ENCODE measurements at regions not wholly inside any gene's neighbourhood (a gene's known extent, or its start where the extent isn't known, plus 50 kb on each side); places are given as distances from the start of the nearest gene placed in this dataset.

DNA sequence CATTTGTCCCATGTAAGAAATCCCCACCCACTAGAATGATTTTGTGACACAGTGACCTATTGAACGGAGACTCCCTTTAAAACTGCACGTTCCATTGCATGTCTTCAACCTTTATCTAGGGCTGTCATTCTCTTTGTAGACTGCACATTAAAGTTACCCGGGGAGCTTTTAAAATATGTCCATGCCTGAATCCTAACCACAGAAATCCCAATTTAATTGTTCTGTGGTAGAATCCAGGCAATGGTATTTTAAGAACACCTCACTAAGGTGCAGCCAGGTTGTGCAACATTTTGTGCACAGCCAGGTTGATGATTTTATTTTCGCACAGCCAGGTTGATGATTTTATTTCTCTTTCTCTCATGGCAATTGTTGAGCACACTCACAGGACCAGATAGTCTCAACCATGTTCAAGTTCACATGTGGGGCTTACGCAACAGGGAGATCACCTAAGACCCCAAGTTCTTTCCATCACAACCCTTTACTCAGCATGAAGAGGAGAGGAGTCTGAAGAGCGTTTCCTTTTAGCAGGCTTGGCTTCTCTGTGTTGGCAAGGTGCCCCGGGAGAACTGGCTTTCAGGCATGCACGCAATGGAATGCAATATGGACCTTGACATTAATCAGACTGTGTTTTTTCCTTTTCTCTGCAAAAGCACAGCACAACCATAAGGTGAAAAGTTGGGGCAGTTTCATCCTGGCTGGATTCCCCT, 467.3 kb upstream of the ETAA1 start:
- peak in 1 of 3 donors; percentile 51 for DNase-seq (ENCODE audit: low read depth in 3 of 3, low spot score in 2 of 3)

DNA sequence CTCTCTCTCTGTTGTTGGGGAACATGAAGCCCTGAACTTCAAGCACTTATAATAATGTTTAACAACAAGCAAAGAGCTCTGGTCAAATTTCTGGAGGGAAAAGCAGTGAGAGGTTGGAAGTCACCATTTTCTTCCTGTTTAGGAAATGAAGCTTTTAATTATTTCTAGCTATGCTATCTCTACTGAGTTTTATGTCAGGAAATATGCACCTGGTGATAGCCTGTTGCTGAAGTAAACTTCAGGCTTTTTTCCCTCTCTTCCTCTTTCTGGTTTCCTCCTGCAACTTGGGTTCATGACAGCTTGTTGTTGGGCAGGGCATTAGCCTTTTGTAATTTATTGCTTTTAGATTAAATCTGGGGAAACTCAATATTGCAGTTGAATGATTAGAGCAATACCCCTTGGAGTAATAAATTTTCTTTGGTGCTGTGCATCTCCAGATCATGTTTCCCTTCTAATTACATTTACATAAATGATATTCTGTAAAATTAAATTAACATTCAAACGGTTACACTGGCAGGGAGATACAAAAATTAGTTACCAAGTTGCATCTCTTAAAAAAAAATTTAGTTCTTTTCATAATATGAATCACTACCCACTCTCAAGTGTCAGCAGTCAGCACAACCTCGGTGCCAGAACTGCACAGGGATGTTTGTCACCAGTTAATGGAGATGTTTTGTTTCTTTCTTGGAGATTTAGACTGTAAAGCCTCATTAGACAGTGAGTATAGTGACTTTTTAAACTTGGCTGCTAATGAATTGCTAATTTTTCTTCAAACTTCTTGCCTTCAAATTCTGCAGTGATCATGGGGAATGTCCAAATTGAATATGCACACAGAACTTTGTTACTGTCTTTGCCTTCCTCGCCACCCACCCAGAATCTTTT, 466.6 kb upstream of the ETAA1 start:
- peak in 1 of 3 donors; percentile 56 for DNase-seq (ENCODE audit: low read depth in 3 of 3, low spot score in 2 of 3)

DNA sequence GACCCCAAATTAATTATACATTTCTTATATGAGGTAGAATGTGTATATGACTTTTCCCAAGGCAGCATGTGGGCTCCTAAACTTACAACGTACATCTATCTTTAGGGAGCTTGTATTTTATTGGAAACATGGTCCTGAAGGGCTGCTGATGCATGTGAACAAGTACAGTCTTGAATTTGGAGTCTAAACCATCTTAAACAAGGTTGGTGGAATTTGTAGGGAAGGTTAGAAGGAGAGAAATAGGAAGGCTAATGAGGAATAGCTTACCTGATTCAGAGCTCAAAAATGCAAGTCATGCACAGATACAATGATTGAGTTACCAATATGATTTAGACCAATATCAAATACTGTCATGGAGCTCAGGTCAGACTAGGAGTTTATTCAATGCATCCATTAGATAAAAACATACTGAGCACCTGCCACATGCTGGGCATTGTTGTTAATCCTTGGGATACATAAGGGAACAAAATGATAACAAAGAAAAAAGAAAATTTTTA, 458.6 kb upstream of the ETAA1 start:
- no peak for DNase-seq (ENCODE audit: low read depth in 3 of 3, low spot score in 2 of 3)

DNA sequence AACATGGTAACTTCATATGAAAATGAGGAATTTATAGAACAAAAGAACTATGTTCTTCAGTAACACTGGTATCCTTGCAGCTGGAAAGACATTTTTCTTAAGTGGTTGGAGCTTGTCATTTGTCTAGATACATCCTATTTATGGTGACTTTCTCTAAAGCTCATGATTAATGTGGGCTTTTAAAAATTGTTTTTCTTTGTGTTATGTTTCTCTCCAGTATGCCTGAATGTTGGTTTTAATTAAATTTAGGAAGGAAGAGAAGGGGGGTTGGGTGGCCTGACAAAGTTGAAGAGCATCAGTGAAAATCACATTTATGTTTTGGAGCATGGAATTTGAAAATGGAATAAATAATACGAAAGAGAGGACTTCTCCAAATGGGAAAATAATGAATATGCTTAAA, 457.1 kb upstream of the ETAA1 start:
- DNase-seq (ENCODE audit: low read depth in 3 of 3, low spot score in 2 of 3): no peak

DNA sequence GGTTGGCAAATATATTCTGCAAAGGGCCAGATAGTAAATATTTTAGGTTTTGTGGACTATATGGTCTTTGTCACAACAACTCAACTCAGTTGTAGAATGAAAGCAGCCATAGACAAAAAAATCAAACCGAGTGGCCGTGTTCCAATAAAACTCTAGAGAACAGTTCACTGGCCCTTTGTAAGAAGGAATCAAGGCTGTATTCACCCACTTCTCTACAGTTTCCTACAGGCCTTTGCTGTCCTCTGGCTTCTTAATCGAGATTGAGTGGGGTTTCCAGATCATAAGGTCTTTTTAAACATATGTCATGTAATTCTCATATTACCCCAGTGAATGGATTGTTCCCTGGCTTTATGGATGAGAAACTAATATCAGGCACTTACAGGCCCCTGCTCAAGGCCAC, 448.9 kb upstream of the ETAA1 start:
- DNase-seq (ENCODE audit: low read depth in 3 of 3, low spot score in 2 of 3): no peak

DNA sequence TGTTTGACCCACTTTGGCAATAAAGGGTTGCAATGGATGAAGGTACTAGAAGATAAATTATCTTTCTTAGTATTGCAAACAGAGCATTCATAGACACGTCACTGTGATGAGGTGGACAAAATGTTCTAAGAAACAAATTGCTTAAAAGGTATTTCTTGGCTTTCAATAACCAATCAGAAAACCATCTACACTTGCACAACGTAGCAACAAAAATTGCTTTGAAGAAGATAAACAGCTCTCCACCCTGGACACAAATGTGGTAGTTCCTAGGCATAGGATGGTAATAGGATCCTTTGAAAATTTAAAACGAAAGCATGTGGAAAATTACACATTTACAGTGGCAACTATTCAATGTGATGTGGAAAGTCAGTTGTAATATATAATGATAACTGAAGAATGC, 439.9 kb upstream of the ETAA1 start:
- no peak for DNase-seq (ENCODE audit: low read depth in 3 of 3, low spot score in 2 of 3)

DNA sequence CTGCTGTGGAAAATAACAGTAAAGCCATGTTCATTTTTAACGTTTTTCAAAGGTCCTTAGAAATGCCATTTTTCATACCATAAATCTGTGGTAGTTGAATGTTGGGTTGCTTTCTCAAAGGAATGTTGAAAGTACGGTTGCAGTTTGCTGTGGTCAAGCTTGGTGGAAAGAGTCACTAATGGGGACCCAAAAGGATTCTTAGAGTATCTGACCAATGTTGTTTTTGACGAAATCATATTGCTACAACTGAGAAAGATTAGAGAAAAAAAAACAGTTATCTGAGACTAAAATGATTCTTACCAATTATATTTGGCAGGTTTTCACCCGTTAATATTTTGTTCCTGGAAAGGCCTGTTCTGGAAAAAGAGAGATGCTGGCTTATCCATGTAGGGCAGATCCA, 439.5 kb upstream of the ETAA1 start:
- no peak for DNase-seq (ENCODE audit: low read depth in 3 of 3, low spot score in 2 of 3)

DNA sequence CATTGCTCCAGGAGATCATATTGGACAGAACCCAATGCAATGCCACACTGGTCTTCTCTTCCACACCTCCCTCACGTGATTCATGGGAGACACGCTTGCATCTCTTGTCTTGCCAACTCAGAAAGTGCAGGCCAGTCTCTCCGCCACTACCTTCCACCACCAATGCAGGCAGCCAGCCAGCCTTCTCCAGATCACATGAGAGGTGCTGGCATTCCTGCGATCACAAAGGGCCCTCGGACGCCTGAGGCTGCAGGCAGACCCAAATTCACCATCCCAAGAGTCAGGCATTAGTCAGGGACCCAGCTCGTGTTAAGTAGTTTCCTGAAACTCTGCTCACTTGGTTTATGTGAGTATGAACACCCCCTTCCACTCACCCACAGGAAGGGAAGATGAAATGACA, 437.0 kb upstream of the ETAA1 start:
- no peak for DNase-seq (ENCODE audit: low read depth in 3 of 3, low spot score in 2 of 3)

DNA sequence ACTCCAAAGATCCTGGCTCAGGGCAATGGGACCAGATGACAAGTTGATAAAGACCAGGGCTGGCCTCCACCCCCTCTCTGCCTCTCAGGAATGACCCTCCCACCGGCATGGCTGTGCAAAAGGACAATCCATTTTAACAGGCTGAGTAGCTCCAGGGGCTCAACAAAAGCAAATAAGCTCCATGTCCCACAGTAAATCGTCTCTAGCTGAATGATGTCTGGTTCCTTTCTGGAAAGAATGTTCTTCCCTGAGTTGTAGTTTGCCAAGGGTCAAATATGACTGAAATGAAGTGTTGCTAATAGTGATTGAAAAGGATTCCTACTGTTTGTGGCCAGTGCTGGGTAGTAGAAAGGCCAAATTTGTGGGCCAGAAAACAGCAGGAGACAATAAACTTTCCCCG, 434.4 kb upstream of the ETAA1 start:
- no peak for DNase-seq (ENCODE audit: low read depth in 3 of 3, low spot score in 2 of 3)

DNA sequence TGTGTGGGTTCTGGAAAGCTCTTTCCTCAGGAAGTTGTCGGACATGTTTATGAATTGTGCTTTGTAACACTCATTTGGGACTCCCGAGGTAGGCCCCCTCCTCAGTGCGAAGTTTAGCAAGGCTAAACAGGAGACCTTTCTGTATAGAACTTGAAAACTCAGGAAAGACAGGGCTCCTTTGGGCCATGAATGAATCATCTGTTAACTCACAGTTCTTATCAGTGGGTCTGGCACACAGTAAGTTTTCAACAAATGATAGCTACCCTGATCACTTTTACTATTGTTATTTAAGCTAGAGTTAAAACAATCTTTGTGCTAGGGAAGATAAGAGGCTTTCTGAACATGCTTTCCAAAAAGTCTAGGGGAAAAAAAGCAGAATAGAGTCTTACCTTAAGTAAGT, 430.5 kb upstream of the ETAA1 start:
- no peak for DNase-seq (ENCODE audit: low read depth in 3 of 3, low spot score in 2 of 3)

DNA sequence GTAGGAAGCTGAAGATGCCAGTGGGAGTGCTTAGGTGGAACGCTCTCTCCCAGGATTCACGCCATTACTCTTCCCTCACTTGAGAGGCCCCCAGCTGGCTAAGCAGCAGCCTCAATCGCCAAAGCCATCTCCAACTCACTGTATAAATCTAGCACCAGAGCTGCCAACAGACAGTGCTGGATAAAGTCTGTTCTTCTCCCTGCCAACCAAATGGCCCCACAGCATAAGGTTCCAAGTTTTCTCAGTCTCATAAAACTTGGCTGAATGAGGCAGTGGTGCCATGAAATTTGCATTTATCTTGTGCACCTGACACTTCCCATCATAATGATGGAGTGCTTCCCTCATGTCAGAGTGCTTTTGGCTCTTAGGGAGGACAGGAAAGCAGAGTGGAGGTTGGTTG, 428.2 kb upstream of the ETAA1 start:
- DNase-seq (ENCODE audit: low read depth in 3 of 3, low spot score in 2 of 3): no peak

DNA sequence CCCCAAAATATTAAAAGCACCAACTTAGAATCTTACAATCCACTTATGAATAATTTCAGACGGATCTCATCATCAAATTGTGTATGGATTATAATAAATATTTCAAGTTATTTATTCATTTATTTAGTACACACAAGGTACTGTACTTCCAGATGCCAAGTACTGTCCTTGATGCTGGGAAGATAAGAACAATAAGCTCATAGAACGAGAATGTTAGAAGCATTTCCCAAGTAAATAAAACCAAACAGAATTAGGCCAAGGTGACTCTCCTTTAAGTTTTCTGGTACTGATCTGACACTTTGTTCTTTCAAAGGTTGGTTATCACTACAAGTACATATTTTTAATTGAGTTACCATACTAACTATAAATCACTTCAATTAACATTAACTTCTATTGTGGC, 416.1 kb upstream of the ETAA1 start:
- DNase-seq (ENCODE audit: low read depth in 3 of 3, low spot score in 2 of 3): no peak

DNA sequence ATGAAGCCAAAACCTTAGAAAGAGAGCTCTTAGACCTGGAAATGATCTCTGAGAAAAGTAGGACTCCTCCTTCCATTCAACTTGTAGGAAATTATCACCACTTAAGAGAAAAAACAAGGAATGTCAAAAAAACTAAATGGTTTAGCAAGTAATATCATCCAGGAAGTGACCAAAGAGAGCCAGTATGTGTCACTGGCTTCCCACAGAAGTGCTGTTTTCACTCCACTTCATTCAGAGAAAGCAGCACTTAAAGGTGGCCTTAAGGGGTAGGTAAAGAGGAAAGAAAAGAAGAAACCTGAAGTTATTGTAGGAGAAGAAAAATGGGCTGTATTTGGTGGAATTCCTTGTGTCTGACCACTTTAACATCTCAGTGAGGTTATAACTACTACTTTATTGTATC, 414.4 kb upstream of the ETAA1 start:
- no peak for DNase-seq (ENCODE audit: low read depth in 3 of 3, low spot score in 2 of 3)

DNA sequence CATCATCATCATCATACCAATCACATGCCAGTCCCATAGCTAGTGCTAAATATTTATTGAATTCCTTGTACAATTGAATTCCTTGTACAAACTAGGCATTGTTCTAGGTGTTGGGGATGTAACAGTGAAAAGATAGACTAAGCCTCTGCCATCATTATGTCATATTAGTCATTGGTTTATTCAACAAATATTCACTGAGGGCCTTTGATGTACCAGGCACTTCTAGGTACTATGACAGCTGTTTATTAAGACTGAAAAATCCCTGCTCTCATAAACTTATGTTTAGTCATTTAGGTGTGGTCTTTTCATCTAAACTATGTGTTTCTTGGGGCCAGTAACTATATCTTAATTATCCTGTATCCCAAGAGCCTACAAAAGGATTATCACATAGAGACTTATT, 412.3 kb upstream of the ETAA1 start:
- DNase-seq (ENCODE audit: low read depth in 3 of 3, low spot score in 2 of 3): no peak

DNA sequence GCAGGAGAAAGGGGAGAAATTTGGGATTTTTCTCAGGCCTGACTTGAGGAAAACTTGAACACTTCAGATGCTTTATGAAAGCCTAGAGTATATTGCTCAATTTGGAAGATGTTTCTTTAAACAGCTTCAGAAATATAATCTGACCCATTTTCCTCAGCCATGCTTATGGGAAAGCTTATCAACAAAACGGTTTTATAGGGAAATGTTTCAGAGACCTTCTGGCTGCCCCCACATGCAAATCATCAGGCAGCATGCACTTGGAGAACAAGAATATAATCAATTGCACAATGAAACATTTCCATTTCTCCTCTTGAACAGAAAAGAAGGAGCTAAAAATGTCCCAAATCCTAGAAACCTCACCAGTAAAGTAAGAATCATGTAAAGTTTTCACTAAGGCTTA, 411.2 kb upstream of the ETAA1 start:
- no peak for DNase-seq (ENCODE audit: low read depth in 3 of 3, low spot score in 2 of 3)

DNA sequence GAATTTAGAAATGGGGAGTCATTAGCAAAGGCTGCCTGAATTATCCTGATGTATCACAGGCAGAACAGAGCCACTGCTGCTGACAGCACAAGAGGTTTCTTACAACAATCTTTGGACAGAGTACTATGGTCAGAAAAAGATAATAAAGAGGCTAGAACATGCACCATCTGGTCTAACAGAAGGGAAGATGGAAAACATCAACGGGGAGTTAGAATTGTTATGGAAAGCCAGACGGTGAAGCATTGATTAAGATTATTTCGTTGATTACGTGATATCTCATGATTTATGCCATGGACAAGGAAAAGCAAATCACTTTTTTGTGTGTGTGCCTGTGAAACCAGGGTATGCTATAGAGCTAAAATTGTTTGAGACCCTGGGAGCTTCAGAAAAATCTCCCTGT, 409.4 kb upstream of the ETAA1 start:
- DNase-seq (ENCODE audit: low read depth in 3 of 3, low spot score in 2 of 3): no peak

DNA sequence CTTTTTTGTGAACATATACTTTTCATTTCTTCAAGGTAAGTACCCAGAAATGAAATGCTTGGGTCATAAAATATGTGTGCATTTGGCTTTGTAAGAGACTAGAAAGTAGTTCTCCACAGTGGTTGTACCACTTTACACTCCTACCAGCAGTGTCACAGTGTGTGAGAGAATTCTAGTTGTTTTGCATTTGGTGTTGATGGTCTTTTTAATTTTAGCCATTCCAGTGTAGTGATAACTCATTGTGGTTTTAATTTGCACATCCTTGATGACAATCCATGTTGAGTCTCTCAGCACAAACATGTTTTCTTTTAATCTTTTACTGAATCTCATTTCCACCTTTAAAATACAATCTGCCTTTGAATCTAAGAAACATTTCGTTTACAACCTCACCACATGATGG, 402.5 kb upstream of the ETAA1 start:
- no peak for DNase-seq (ENCODE audit: low read depth in 3 of 3, low spot score in 2 of 3)

DNA sequence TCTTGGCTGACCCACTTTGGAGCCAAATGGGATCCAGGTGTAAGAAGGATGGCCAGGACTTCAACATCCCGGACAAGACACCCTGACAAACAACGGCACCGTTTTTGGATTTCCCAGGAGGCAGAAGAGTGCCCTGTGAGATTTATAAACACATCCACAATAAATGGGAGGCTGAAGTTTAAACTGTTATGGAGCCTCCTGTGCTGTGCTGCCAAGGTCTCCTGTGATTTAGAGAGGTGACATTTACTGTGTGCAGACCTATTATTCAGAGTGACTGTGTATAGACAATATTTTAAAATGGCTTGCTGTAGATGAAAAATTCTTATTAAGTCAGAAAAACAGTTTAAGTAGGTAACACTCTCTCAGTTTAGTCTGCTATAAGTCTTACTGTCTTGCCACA, 401.5 kb upstream of the ETAA1 start:
- DNase-seq (ENCODE audit: low read depth in 3 of 3, low spot score in 2 of 3): no peak

DNA sequence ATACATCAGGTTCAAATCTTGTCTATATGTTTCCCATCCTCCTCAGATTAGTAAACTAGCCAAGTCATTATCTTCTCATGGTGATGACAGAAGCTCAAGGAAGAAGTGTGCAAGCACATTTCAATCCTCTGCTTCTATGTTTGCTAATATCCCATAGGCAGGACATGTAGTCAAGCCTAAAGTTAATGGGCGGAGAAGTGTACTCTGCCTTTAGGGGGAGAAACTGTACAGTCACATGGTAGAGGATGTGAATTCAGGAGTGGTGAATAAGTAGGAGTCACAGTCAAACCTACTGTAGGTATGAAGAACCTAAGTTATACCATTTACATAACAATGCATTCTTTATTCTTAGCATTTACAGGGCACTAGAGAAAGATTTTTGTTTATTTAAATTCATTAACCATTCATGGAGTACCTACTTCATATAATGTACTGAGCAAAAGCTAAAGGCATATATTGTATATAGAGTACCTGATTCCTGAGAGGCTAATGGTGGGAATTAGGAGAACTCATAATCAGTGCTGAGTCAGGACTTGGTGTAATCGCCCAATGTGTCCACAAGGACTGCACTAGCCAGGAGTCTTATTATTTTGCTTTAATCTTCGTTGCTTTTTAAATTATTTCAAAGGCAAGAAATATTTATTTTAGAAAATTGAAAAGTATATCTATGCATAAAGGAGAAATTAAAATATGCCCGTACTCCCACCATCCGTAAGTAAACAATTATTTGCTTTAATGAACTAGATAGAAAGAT, 394.3 kb upstream of the ETAA1 start:
- no peak for DNase-seq (ENCODE audit: low read depth in 3 of 3, low spot score in 2 of 3)

DNA sequence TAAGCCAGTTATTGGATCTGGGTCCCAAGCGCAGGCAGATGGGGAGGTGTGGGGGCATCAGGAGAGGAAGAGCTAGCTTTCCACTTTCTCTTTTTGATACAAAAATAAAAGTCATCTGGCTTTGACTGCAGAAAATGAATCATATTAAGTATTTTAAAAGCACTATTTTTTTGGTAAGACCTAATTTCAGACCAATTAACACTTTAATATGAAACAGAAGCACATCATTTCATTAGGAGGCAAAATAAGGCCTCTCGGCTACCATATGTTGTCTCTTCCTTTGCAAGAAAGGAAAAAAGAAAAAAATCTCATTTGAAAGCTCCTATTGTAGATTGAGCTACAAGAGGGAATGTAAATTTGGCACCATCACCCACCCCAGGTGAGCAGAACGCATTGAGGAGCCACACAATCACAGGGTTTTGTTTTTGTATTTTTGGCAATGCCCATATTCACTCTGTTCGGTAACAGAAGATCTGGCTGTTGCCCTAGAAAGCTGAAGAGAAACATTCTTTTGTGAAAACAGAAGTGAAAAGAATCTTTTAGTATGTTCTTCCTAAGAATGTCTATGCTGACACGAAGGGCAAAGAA, 390.7 kb upstream of the ETAA1 start:
- no peak for DNase-seq (ENCODE audit: low read depth in 3 of 3, low spot score in 2 of 3)

DNA sequence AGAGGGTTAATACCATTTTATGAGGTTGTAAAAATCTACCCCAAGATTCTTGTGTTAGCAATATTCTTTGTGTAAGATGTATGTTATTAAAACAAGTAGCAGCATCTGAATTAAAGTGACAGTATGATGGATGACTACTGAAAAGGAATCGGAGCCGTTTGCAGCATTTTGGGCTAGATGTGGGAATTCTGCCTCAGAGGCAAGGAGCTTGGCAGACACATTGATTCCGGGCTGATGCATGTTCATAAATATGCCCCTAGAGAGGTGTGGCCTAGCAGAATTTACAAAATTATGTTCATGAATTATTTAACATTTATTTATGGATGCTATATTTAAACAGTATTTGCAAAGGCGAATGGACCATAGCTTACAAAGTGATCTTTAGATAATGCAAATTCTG, 389.0 kb upstream of the ETAA1 start:
- DNase-seq (ENCODE audit: low read depth in 3 of 3, low spot score in 2 of 3): no peak
